NK-92 (cell line): ENCODE measurements at regions not wholly inside any gene's neighbourhood (a gene's known extent, or its start where the extent isn't known, plus 50 kb on each side); places are given as distances from the start of the nearest gene placed in this dataset.

Source experiments
- DNase-seq: peaks from one replicate; lab custom pipeline; 2025; ENCODE audit not compliant: unreplicated experiment; lab: John Stamatoyannopoulos, UW

DNA sequence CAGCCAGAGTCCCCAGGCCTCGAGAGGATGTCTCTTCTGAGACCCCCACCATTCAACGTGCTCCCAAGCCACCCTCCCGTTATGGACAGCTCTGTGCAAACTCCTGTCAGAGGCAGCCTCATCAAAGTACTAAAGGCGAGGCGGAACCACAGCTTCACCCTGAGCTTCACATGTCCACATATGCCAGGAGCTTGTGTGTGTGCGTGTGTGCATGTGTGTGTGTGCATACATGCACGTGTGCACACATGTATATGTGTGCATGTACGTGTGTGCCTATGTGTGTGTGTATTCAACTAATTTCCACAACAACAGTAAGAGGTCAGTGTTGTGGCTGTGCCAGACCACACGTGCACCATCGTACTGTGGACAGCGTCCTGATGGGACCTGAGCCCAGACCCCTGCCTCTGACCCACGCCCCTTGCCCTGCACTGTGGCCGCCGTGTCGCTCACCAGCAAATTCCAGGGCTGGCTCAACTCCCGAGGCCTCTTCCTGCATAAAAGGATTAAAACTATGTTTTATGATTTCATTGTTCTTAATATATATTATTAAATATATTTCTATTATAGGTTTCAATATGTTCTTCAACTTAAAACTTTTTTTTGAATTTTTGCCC, 444.8 kb downstream of the EIPR1 start:
- DNase-seq, result no peak

- DNase-seq, result no peak
Observed at GRCh38 chr2:2932189-2932588, 445.4 kb downstream of the EIPR1 start.

GRCh38 chr2:2931318-2932075, 446.1 kb downstream of the EIPR1 start:
- DNase-seq, result no peak

DNA sequence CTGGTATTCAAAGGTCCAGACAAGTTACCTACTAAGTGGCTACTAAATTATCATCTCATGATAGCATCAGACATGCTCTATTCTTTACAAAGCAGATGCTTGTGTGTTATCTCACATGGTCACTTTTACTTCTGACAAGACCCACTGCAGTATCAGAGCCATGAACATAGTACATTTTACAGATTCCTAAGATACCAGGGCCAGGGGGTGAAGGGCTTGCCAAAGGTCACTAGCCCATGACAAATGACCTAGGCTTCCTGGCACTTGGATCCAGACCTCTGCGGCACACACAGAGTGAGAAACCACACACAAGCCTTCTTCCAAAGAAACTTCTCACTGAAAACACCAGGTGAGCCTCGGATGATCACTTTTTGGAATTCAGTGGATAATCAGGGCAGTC, 446.8 kb downstream of the EIPR1 start:
- DNase-seq, result no peak

DNA sequence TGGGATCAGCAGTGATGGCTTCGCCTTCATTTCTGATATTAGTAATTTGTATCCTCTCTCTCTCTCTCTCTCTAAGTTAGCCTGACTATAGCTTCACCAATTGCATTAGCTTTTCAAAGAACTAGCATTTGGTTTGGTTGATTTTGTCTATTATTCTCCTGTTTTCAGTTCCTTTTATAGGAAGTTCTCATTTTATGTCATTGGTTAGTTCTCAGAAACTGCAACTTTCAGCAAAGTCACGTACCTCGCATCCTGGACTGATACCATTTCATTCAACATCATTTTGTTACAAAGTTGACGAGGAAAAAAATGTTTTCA, 450.8 kb downstream of the EIPR1 start:
- no peak for DNase-seq

- DNase-seq, result no peak
Observed at GRCh38 chr2:2926009-2926857, 451.4 kb downstream of the EIPR1 start.

- no peak for DNase-seq
Observed at GRCh38 chr2:2922156-2922555, 455.5 kb downstream of the EIPR1 start.

DNA sequence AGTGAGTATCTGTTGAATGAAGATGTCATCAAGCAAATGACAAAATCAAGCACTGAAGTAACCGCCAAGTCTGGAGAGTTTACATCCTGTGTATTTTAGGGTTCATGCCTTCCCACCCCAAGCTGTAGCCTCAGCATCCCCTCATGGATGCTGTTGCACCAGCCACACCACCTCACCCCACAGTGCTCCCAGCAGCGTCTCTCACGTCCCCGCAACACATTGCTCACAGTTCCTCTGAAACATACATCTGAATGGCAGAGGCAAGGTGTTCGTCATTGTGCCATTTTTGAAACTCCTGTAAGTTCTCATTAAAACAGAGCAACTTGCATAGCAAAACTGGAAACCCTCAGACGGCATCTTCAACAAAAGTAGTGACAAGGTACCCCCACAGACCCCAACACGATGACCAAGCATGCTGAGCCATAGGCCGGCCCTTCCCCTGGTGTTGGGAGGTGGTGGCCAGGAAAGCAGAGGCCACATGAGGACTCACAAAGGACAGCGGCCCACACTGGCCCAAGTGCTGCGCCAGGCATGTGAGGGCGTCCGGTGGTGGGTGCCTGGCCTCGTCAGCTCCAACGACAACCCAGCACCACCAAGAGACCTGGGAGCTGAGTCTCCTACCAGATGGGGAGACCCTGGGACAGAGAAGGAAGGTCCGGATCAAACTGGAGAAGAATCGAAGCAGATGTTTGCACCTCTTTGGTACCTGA, 456.5 kb downstream of the EIPR1 start:
- DNase-seq, result no peak

DNA sequence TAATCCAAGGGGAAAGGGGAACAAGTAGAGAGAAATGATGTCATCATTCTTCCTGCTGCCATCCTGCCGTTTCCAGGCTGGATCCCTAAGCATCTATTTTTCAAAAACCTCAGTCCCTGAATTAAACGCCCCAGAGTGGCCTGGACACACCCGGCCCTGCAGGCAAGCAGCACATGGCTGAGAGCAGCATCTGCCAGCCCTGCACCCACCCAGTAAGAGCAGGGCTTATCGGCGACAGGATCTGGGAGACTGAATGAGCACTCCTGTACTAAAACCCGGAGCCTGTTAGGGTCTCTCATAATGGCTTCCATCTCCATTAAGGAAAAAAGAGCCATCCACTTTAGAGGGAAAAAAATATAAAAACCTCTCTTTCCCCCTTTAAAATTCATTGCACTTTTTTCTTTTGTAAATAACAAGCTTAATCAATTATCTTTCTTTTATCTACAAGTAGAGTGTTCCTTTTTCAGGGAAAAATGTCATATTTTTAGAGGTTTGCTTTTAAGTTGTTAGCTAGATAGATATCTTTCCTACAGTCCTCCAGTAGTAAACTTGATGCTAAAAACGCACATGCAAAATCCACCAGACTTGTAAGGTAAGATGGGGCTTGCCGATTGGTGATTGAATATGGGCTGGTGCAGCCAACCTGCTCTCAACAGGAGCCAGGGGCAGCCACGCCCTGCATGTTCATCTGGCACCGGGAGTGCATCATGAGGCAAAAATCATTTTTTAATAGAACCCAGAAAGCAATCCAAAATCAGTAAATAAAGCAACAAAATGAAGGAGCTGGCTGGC, 457.8 kb downstream of the EIPR1 start:
- DNase-seq, result no peak

GRCh38 chr2:2919026-2919425, 458.6 kb downstream of the EIPR1 start:
- no peak for DNase-seq

GRCh38 chr2:2916621-2917020, 461.0 kb downstream of the EIPR1 start:
- DNase-seq, result no peak

DNA sequence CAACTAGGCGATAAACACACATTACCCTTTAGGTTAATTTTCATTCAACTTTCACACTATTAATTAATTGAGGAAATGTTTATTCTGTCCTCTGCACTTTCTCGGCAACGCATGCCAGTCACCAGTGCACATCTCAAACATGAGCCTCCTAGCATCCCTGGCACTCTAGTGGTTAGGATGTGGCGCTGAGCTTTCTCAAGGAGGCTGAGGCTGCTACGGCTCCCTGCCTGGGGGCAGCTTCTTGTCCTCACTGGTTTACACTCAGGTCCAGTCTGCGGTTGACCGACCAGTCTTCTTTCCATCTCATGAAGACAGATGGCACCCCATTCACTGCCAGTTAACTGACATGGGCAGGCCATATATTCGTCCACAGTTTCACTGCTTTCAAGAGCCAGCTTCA, 463.4 kb downstream of the EIPR1 start:
- DNase-seq, result no peak

DNA sequence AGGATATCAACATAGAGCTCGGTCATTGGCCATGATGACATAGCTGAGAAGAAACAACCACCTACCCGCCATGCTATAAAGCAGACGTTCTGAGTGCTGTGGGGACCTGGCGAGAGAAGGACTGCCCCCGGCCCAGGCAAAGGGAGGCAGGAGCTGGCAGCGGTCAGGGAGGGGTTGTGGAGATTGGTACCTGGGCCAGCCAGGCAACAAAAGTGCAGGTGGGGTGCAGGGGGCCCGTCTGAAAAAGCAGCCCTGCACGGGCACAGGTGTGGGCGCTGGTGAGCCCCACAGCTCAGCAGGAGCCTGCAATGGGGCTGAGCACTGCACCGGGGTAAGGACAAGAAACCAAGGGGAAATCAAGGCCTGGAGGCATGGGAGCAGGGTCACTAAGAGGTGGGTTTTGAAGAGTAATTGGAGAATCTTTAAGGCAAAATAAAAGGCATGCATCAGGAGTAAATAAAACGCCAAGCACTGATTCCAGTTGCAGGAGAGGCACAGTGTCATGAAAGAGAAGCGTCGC, 464.0 kb downstream of the EIPR1 start:
- DNase-seq, result no peak

- DNase-seq, result no peak
Observed at GRCh38 chr2:2912731-2913130, 464.9 kb downstream of the EIPR1 start.

DNA sequence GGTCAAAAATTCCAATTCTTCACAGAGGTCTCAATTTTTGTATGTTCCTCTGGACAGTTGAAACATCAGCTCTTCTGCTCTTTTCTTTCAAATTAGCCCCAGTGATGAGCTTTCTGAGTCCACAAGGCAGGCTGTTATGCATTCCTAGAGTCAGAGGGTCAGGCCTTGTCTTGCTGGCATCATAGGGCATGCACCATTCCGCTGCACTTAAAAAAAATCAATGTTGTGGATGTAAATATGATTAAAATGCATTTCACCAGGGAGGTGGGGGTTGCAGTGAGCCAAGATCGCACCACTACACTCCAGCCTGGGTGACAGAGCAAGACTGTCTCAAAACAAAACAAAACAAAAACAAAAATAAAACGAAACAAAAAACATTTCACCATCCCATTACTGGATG, 465.3 kb downstream of the EIPR1 start:
- no peak for DNase-seq

- DNase-seq, result no peak
Observed at GRCh38 chr2:2910259-2910658, 467.4 kb downstream of the EIPR1 start.

DNA sequence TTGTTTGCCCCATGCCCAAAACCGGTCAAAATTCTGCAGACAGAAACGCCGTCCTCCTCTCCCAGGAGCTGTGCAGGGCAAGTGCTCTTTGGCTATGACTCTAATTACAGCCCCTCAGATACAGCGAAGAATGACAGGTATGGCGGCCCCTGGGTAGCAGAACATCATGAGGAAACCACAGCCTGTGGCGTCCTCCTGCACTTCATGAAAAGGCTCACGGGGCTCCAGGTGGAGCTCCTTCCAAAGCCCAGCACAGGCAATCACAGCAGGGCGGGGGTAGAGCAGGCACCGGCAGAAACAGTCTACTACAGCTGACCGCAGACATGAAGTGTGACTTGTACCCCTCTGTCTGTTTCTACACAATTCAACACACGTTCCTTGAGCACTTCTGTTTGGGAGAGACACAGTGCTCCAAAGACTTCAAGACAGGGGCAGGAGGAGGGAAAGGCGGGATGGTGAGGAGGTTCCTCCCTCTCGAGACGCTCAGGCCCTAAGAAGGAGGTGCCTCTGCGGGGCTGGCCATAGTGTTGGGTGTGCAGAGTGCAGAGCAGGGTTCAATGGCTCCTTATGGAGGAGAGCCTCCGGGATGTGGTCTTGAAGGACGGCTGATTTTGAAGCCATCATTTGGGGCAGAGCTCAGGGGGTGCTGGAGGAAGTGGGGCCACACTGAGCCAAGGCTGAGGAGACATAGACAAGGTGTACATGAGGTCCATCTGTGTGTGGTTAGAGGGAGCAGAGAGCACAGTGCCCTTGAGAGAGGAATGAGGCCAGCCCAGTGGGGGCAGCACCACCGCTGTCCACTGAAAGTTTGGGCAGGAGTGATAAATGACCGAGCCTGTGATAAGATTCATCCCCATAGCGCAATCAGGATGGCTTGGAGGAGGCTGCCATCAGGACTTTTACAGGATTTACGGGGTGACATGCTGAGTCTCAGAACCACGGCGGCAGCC, 468.3 kb downstream of the EIPR1 start:
- DNase-seq, result no peak

GRCh38 chr2:2906091-2906490, 471.5 kb downstream of the EIPR1 start:
- DNase-seq, result no peak

DNA sequence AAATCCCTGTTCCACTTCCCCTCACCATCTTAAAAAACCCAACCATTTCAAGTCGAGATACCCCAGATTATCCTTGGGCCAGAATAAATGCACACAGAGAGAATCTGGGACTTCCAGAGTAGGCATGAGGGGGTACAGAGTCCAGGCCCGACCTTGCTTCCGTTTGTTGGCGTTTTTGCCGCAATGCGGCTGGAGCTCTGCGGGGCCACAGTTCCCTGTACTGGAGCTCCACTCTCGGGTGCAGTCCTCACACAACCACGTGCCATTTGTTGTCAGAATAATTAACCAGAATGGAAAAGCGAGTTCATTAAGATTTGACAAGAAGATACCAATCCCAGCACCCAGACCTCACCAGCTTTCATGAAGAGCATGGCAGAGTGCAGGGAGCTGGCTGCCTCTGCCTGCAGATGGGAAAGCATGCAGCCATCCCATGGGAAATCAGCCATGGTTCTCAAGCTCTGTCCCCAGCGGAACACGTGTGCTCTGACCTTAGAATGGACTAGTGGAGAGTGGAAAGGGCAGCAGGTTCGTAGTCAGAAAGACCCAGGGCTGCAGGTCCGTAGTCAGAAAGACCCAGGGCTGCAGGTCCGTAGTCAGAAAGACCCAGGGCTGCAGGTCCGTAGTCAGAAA, 472.8 kb downstream of the EIPR1 start:
- no peak for DNase-seq
